Neural crest cell (in vitro differentiated cells): ENCODE measurements at regions not wholly inside any gene's neighbourhood (a gene's known extent, or its start where the extent isn't known, plus 50 kb on each side); places are given as distances from the start of the nearest gene placed in this dataset.

Source experiments
- DNase-seq: peaks from one replicate; pipeline ENCODE4 v3.0.0; 2021; ENCODE audit warnings: low read depth, mixed read lengths, low spot score
- H3K27ac Mint-ChIP-seq: one replicate; pipeline ENCODE4 v1.8.0; 2021; ENCODE audit warnings: mild to moderate bottlenecking, mixed read lengths; ENCODE audit not compliant: unreplicated experiment
- H3K27me3 Mint-ChIP-seq: 2 replicates; pipeline ENCODE4 v1.8.0; 2021; ENCODE audit warnings: low read depth, mild to moderate bottlenecking, mixed read lengths
- H3K36me3 Mint-ChIP-seq: 2 replicates; pipeline ENCODE4 v1.8.0; 2021; ENCODE audit warnings: low read depth, mild to moderate bottlenecking, mixed read lengths
- H3K4me1 Mint-ChIP-seq: 2 replicates; pipeline ENCODE4 v1.8.0; 2021; ENCODE audit warnings: mixed read lengths
- H3K4me3 Mint-ChIP-seq: one replicate; pipeline ENCODE4 v1.8.0; 2021; ENCODE audit warnings: mild to moderate bottlenecking, mixed read lengths
- H3K9me3 Mint-ChIP-seq: 2 replicates; pipeline ENCODE4 v1.8.0; 2021; ENCODE audit warnings: mixed read lengths
- CTCF ChIP-seq: fragments of 200-600 bp; sonication (generic); conservative IDR thresholded peaks from 2 replicates; pipeline ENCODE4 v1.5.0; 2021; ENCODE audit warnings: antibody characterized with exemption, mild to moderate bottlenecking

- no peak for DNase-seq
- TF ChIP-seq CTCF = no peak
- Mint-ChIP-seq H3K9me3 (peaks cover under 1% of the 10 kb centered on the region), H3K27me3 (no peaks in the 10 kb centered on the region), H3K36me3 (no peaks in the 10 kb centered on the region), H3K4me3 (no peak overlapping the region), H3K4me1 (no peaks in the 10 kb centered on the region), H3K27ac (no peak overlapping the region)
Observed at GRCh38 chr1:186577633-186578032, 102.6 kb downstream of the PTGS2 start.

GRCh38 chr1:186577216-186577615 is 103.0 kb downstream of the PTGS2 start:
- H3K36me3 Mint-ChIP-seq = no peaks in the 10 kb centered on the region
- no peaks in the 10 kb centered on the region for H3K9me3 Mint-ChIP-seq
- no peak overlapping the region for H3K27ac Mint-ChIP-seq
- DNase-seq = no peak
- no peak for TF ChIP-seq CTCF
- no peak overlapping the region for H3K4me3 Mint-ChIP-seq
- H3K4me1 Mint-ChIP-seq = no peaks in the 10 kb centered on the region
- H3K27me3 Mint-ChIP-seq = no peaks in the 10 kb centered on the region

- DNase-seq = no peak
- H3K4me1 Mint-ChIP-seq = no peaks in the 10 kb centered on the region
- H3K4me3 Mint-ChIP-seq = no peak overlapping the region
- H3K27ac Mint-ChIP-seq = no peak overlapping the region
- no peaks in the 10 kb centered on the region for H3K9me3 Mint-ChIP-seq
- no peaks in the 10 kb centered on the region for H3K36me3 Mint-ChIP-seq
- no peaks in the 10 kb centered on the region for H3K27me3 Mint-ChIP-seq
- no peak for TF ChIP-seq CTCF
Observed at GRCh38 chr1:186575348-186575747, 104.9 kb downstream of the PTGS2 start.

GRCh38 chr1:186574926-186575325 is 105.3 kb downstream of the PTGS2 start:
- Mint-ChIP-seq H3K27me3 (no peaks in the 10 kb centered on the region), H3K9me3 (no peaks in the 10 kb centered on the region), H3K4me1 (no peaks in the 10 kb centered on the region), H3K4me3 (no peak overlapping the region), H3K27ac (no peak overlapping the region), H3K36me3 (no peaks in the 10 kb centered on the region)
- TF ChIP-seq CTCF = no peak
- DNase-seq = no peak

- Mint-ChIP-seq H3K4me3 (no peak overlapping the region), H3K36me3 (no peaks in the 10 kb centered on the region), H3K27ac (no peak overlapping the region), H3K9me3 (no peaks in the 10 kb centered on the region), H3K27me3 (no peaks in the 10 kb centered on the region), H3K4me1 (no peaks in the 10 kb centered on the region)
- DNase-seq = no peak
- no peak for TF ChIP-seq CTCF
Observed at GRCh38 chr1:186572509-186572908, 107.7 kb downstream of the PTGS2 start.

- Mint-ChIP-seq H3K4me3 (no peak overlapping the region), H3K4me1 (no peaks in the 10 kb centered on the region), H3K9me3 (no peaks in the 10 kb centered on the region), H3K27ac (no peak overlapping the region), H3K36me3 (no peaks in the 10 kb centered on the region), H3K27me3 (no peaks in the 10 kb centered on the region)
- no peak for TF ChIP-seq CTCF
- DNase-seq = no peak
Observed at GRCh38 chr1:186571771-186572170, 108.5 kb downstream of the PTGS2 start.
